Right lobe of liver (tissue), 6 donors: ENCODE measurements at regions not wholly inside any gene's neighbourhood (a gene's known extent, or its start where the extent isn't known, plus 50 kb on each side); places are given as distances from the start of the nearest gene placed in this dataset.
"Not testable (repeated sequence)": the region's sequence is repeated elsewhere in the genome, so short reads cannot be mapped to it uniquely, and the experiment has no call there.

Source experiments
- ATAC-seq, 4 donors: fragments of 200-7000 bp; cut with Tn5 transposase; one replicate each; pipeline ENCODE4 v1.9.1; 2020; ENCODE audit warnings: mild to moderate bottlenecking in 4 of 4, moderate library complexity in 4 of 4
- DNase-seq, 3 donors: peaks; one replicate each; pipeline ENCODE4 v3.0.0-alpha.2; 2020
- H3K27ac ChIP-seq, 3 donors: fragments of 200-600 bp; one replicate each; pipeline ENCODE4 v1.8.0; 2022
- H3K27me3 ChIP-seq, 2 donors: fragments of 200-600 bp; one replicate each; pipeline ENCODE4 v1.8.0; 2022
- H3K36me3 ChIP-seq, 4 donors: fragments of 200-600 bp; sonication (generic) in 1 of 4; one replicate each; pipeline versions ENCODE4 v1.5.1 to v1.8.0; 2017 to 2022; ENCODE audit warnings: control low read depth in 1 of 4
- H3K4me1 ChIP-seq, 4 donors: fragments of 200-600 bp; sonication (generic) in 1 of 4; one replicate each; pipeline versions ENCODE4 v1.5.1 to v1.8.0; 2017 to 2022; ENCODE audit warnings: control low read depth in 1 of 4
- H3K4me3 ChIP-seq, 3 donors: fragments of 200-600 bp; one replicate each; pipeline ENCODE4 v1.8.0; 2022
- H3K9me3 ChIP-seq, 4 donors: fragments of 200-600 bp; sonication (generic) in 1 of 4; one replicate each; pipeline versions ENCODE4 v1.5.1 to v1.8.0; 2017 to 2022; ENCODE audit warnings: control low read depth in 1 of 4
- CTCF ChIP-seq, 4 donors: fragments of 200-600 bp in 3 of 4; fragments of 450-650 bp in 1 of 4; IDR thresholded peaks; one replicate each; pipeline versions ENCODE4 v1.5.1 to v1.8.0; 2016 to 2022; ENCODE audit warnings: antibody characterized with exemption in 4 of 4, mild to moderate bottlenecking in 2 of 4
- POLR2A ChIP-seq: fragments of 450-650 bp; IDR thresholded peaks from one replicate; pipeline ENCODE4 v1.6.1; 2017; ENCODE audit warnings: antibody characterized with exemption, mild to moderate bottlenecking
- WGBS: methylation state at CpG from one replicate; pipeline ENCODE4 v1.1.6; 2018; ENCODE audit warnings: low coverage, low lambda C conversion rate; ENCODE audit not compliant: insufficient coverage; ENCODE audit errors: missing lambda C conversion rate; 5-methylcytosine and 5-hydroxymethylcytosine counted together
- intact Hi-C, 2 donors: fragments of 100-400 bp; cut with DNase I; formaldehyde crosslinking; loops; one replicate each; pipeline versions ENCODE4 v1.11.2 to v1.14.1; 2022
- donor health status: DM: no; HTN: yes; CAD: no.
- donor health status: DM: no; HTN: no; CAD: no.
- donor health status: DM: no; HTN: no; CAD: no.
- donor health status: DM: no; HTN: yes; CAD: no.
- donor health status: DM: no; HTN: yes; CAD: no.

GRCh38 chr4:56575820-56576429, 70.3 kb downstream of the ARL9 start:
- DNase-seq (no peak), ATAC-seq (peak in 3 of 4 donors; percentile 36 to 48 (median 38))
- 18% methylated on average over 1 of the region's 1 CpG for WGBS

GRCh38 chr4:56592417-56592816, 86.8 kb downstream of the ARL9 start:
- H3K27ac ChIP-seq, H3K9me3 ChIP-seq, H3K4me3 ChIP-seq, H3K36me3 ChIP-seq, DNase-seq, H3K4me1 ChIP-seq, intact Hi-C loops, H3K27me3 ChIP-seq: not testable (repeated sequence)
- peak in 2 of 4 donors; percentile 26 to 28 for ATAC-seq
- WGBS = 71% methylated on average over 7 of the region's 41 CpGs

More at GRCh38 chr4:56575820-56576429, 70.3 kb downstream of the ARL9 start:
- Histone ChIP-seq H3K4me1 (no peaks in the 10 kb centered on the region), H3K4me3 (no peak overlapping the region), H3K27ac (no peak overlapping the region), H3K27me3 (no peaks in the 10 kb centered on the region), H3K9me3 (no peaks in the 10 kb centered on the region), H3K36me3 (no peaks in the 10 kb centered on the region)
- TF ChIP-seq POLR2A (no peak), CTCF (IDR thresholded peaks at IDR 0.05) (peak; percentile 32 to 41 (median 34))
- intact Hi-C loops = no loop called here
